ENCODE measurements at regions not wholly inside any gene's neighbourhood (a gene's known extent, or its start where the extent isn't known, plus 50 kb on each side); places are given as distances from the start of the nearest gene placed in this dataset.

GRCh38 chr1:234670967-234671626, 61.1 kb upstream of the IRF2BP2 start:
- Histone ChIP-seq H3K4me1 (ENCODE audit: control insufficient read depth in 2 of 2, insufficient read depth in 2 of 2, low read length in 2 of 2) (no peaks in the 10 kb centered on the region), H3K36me3 (ENCODE audit: control insufficient read depth in 2 of 3, insufficient read depth in 3 of 3, low read length in 3 of 3) (no peaks in the 10 kb centered on the region), H3K4me3 (ENCODE audit: low read length) (no peak overlapping the region), H3K27me3 (ENCODE audit: control insufficient read depth in 2 of 2, insufficient read depth in 2 of 2, low read length in 2 of 2) (no peaks in the 10 kb centered on the region), H3K27ac (ENCODE audit: low read depth, low read length) (no peak overlapping the region), H3K9me3 (ENCODE audit: control insufficient read depth in 2 of 3, low read length in 3 of 3) (no peaks in the 10 kb centered on the region)
- H3K9me3 Mint-ChIP-seq: peaks cover 0 to 6% (median 0%) of the 10 kb centered on the region in 11 donors
- H3K27ac Mint-ChIP-seq: peak overlapping the region in 1 of 9 donors; percentile 37
- ATAC-seq (no peak), DNase-seq (no peak)
- H3K4me3 Mint-ChIP-seq: no peak overlapping the region
- peaks cover 5 to 8% (median 7%) of the 10 kb centered on the region in 7 donors for H3K4me1 Mint-ChIP-seq
- POLR2A ChIA-PET: interaction anchor here (1.0 to 1.2 kb wide), 2 partner anchors 57 to 65 kb away, joined by 3 to 5 read pairs; no protein-coding TSS in a partner anchor
- peaks cover 0 to 2% (median 0%) of the 10 kb centered on the region in 5 donors for H3K36me3 Mint-ChIP-seq
- no peaks in the 10 kb centered on the region for H3K27me3 Mint-ChIP-seq
- CTCF ChIA-PET: interaction anchor here (0.5 to 0.6 kb wide), 2 partner anchors 18 to 57 kb away, joined by 3 to 4 read pairs; no protein-coding TSS in a partner anchor
- intact Hi-C loops (cut with micrococcal nuclease): no loop called here

GRCh38 chr1:234669499-234669898, 59.5 kb upstream of the IRF2BP2 start:
- ChIA-PET CTCF (no interaction called here), POLR2A (no interaction called here)
- H3K27me3 Mint-ChIP-seq: no peaks in the 10 kb centered on the region
- no peak for DNase-seq
- no peaks in the 10 kb centered on the region for H3K27me3 ChIP-seq (ENCODE audit: control insufficient read depth in 2 of 2, insufficient read depth in 2 of 2, low read length in 2 of 2)
- peaks cover 0 to 2% (median 0%) of the 10 kb centered on the region in 5 donors for H3K36me3 Mint-ChIP-seq
- no peaks in the 10 kb centered on the region for H3K9me3 ChIP-seq (ENCODE audit: control insufficient read depth in 2 of 3, low read length in 3 of 3)
- ATAC-seq: no peak
- H3K27ac ChIP-seq (ENCODE audit: low read depth, low read length): no peak overlapping the region
- H3K9me3 Mint-ChIP-seq: peaks cover 0 to 6% (median 0%) of the 10 kb centered on the region in 11 donors
- H3K4me3 ChIP-seq (ENCODE audit: low read length): no peak overlapping the region
- H3K4me1 Mint-ChIP-seq: peaks cover 0 to 6% (median 0%) of the 10 kb centered on the region in 7 donors
- no peaks in the 10 kb centered on the region for H3K4me1 ChIP-seq (ENCODE audit: control insufficient read depth in 2 of 2, insufficient read depth in 2 of 2, low read length in 2 of 2)
- no peaks in the 10 kb centered on the region for H3K36me3 ChIP-seq (ENCODE audit: control insufficient read depth in 2 of 3, insufficient read depth in 3 of 3, low read length in 3 of 3)
- H3K4me3 Mint-ChIP-seq: no peak overlapping the region
- H3K27ac Mint-ChIP-seq: no peak overlapping the region
- intact Hi-C loops (cut with micrococcal nuclease): no loop called here

GRCh38 chr1:234668577-234668955, 58.6 kb upstream of the IRF2BP2 start:
- Histone ChIP-seq H3K9me3 (ENCODE audit: control insufficient read depth in 2 of 3, low read length in 3 of 3) (no peaks in the 10 kb centered on the region), H3K4me3 (ENCODE audit: low read length) (no peak overlapping the region), H3K4me1 (ENCODE audit: control insufficient read depth in 2 of 2, insufficient read depth in 2 of 2, low read length in 2 of 2) (no peaks in the 10 kb centered on the region), H3K27me3 (ENCODE audit: control insufficient read depth in 2 of 2, insufficient read depth in 2 of 2, low read length in 2 of 2) (no peaks in the 10 kb centered on the region), H3K27ac (ENCODE audit: low read depth, low read length) (no peak overlapping the region), H3K36me3 (ENCODE audit: control insufficient read depth in 2 of 3, insufficient read depth in 3 of 3, low read length in 3 of 3) (no peaks in the 10 kb centered on the region)
- intact Hi-C loops (cut with micrococcal nuclease): no loop called here
- no peak overlapping the region for H3K27ac Mint-ChIP-seq
- H3K36me3 Mint-ChIP-seq: peaks cover 0 to 2% (median 0%) of the 10 kb centered on the region in 5 donors
- DNase-seq (no peak), ATAC-seq (no peak)
- no peak overlapping the region for H3K4me3 Mint-ChIP-seq
- CTCF ChIA-PET: no interaction called here
- POLR2A ChIA-PET: interaction anchor here (1.0 kb wide), 2 partner anchors 11 to 36 kb away, joined by 3 read pairs; no protein-coding TSS in a partner anchor
- peaks cover 0 to 6% (median 0%) of the 10 kb centered on the region in 11 donors for H3K9me3 Mint-ChIP-seq
- no peaks in the 10 kb centered on the region for H3K27me3 Mint-ChIP-seq
- H3K4me1 Mint-ChIP-seq: peaks cover 0 to 6% (median 0%) of the 10 kb centered on the region in 7 donors

- H3K9me3 ChIP-seq (ENCODE audit: control insufficient read depth in 2 of 3, low read length in 3 of 3): no peaks in the 10 kb centered on the region
- CTCF ChIA-PET: no interaction called here
- intact Hi-C loops (cut with micrococcal nuclease): no loop called here
Measured at GRCh38 chr1:234667600-234668576, 57.9 kb upstream of the IRF2BP2 start.

GRCh38 chr1:234666761-234667160, 56.8 kb upstream of the IRF2BP2 start:
- H3K4me3 ChIP-seq (ENCODE audit: low read length): no peak overlapping the region
- no peaks in the 10 kb centered on the region for H3K27me3 ChIP-seq (ENCODE audit: control insufficient read depth in 2 of 2, insufficient read depth in 2 of 2, low read length in 2 of 2)
- no peaks in the 10 kb centered on the region for H3K9me3 ChIP-seq (ENCODE audit: control insufficient read depth in 2 of 3, low read length in 3 of 3)
- no peaks in the 10 kb centered on the region for H3K4me1 ChIP-seq (ENCODE audit: control insufficient read depth in 2 of 2, insufficient read depth in 2 of 2, low read length in 2 of 2)
- CTCF ChIA-PET: interaction anchor here (0.7 kb wide), 1 partner anchor 38 kb away, joined by 3 read pairs; no protein-coding TSS in a partner anchor
- peaks cover 0 to 6% (median 0%) of the 10 kb centered on the region in 11 donors for H3K9me3 Mint-ChIP-seq
- POLR2A ChIA-PET: interaction anchor here (1.0 kb wide), 1 partner anchor 55 kb away, joined by 3 read pairs; no protein-coding TSS in a partner anchor
- no peaks in the 10 kb centered on the region for H3K27me3 Mint-ChIP-seq
- H3K36me3 Mint-ChIP-seq: peaks cover 0 to 2% (median 0%) of the 10 kb centered on the region in 5 donors
- intact Hi-C loops (cut with micrococcal nuclease): no loop called here
- ATAC-seq: peak; percentile 24
- no peak overlapping the region for H3K4me3 Mint-ChIP-seq
- no peaks in the 10 kb centered on the region for H3K36me3 ChIP-seq (ENCODE audit: control insufficient read depth in 2 of 3, insufficient read depth in 3 of 3, low read length in 3 of 3)
- peaks cover 0 to 9% (median under 1%) of the 10 kb centered on the region in 7 donors for H3K4me1 Mint-ChIP-seq
- DNase-seq: no peak
- no peak overlapping the region for H3K27ac Mint-ChIP-seq
- H3K27ac ChIP-seq (ENCODE audit: low read depth, low read length): no peak overlapping the region

More at GRCh38 chr1:234667600-234668576, 57.9 kb upstream of the IRF2BP2 start:
- Mint-ChIP-seq H3K36me3 (peaks cover 0 to 2% (median 0%) of the 10 kb centered on the region in 5 donors), H3K4me1 (peaks cover 0 to 6% (median 0%) of the 10 kb centered on the region in 7 donors), H3K9me3 (peaks cover 0 to 6% (median 0%) of the 10 kb centered on the region in 11 donors), H3K27ac (peak overlapping the region in 1 of 9 donors; percentile 87), H3K27me3 (no peaks in the 10 kb centered on the region), H3K4me3 (no peak overlapping the region)
- Histone ChIP-seq H3K27ac (ENCODE audit: low read depth, low read length) (no peak overlapping the region), H3K4me3 (ENCODE audit: low read length) (no peak overlapping the region), H3K4me1 (ENCODE audit: control insufficient read depth in 2 of 2, insufficient read depth in 2 of 2, low read length in 2 of 2) (no peaks in the 10 kb centered on the region), H3K36me3 (ENCODE audit: control insufficient read depth in 2 of 3, insufficient read depth in 3 of 3, low read length in 3 of 3) (no peaks in the 10 kb centered on the region), H3K27me3 (ENCODE audit: control insufficient read depth in 2 of 2, insufficient read depth in 2 of 2, low read length in 2 of 2) (no peaks in the 10 kb centered on the region)
- POLR2A ChIA-PET: interaction anchor here (1.0 kb wide), 3 partner anchors 11 to 56 kb away, joined by 3 read pairs; no protein-coding TSS in a partner anchor
- ATAC-seq (no peak), DNase-seq (no peak)

GRCh38 chr1:234665975-234666605, 56.1 kb upstream of the IRF2BP2 start:
- Histone ChIP-seq H3K36me3 (ENCODE audit: control insufficient read depth in 2 of 3, insufficient read depth in 3 of 3, low read length in 3 of 3) (no peaks in the 10 kb centered on the region), H3K27me3 (ENCODE audit: control insufficient read depth in 2 of 2, insufficient read depth in 2 of 2, low read length in 2 of 2) (no peaks in the 10 kb centered on the region), H3K4me1 (ENCODE audit: control insufficient read depth in 2 of 2, insufficient read depth in 2 of 2, low read length in 2 of 2) (no peaks in the 10 kb centered on the region), H3K4me3 (ENCODE audit: low read length) (no peak overlapping the region), H3K27ac (ENCODE audit: low read depth, low read length) (no peak overlapping the region), H3K9me3 (ENCODE audit: control insufficient read depth in 2 of 3, low read length in 3 of 3) (no peaks in the 10 kb centered on the region)
- intact Hi-C loops (cut with micrococcal nuclease): no loop called here
- Mint-ChIP-seq H3K4me1 (peaks cover 0 to 13% (median 5%) of the 10 kb centered on the region in 7 donors), H3K4me3 (no peak overlapping the region), H3K27ac (peak overlapping the region in 2 of 9 donors; percentile 1 to 51), H3K9me3 (peaks cover 0 to 6% (median 0%) of the 10 kb centered on the region in 11 donors), H3K27me3 (no peaks in the 10 kb centered on the region), H3K36me3 (peaks cover 0 to 2% (median 0%) of the 10 kb centered on the region in 5 donors)
- POLR2A ChIA-PET: no interaction called here
- DNase-seq (no peak), ATAC-seq (no peak)
- CTCF ChIA-PET: interaction anchor here (0.7 kb wide), 1 partner anchor 39 kb away, joined by 3 read pairs; no protein-coding TSS in a partner anchor
